NCI-H510A (cell line): ENCODE measurements at regions not wholly inside any gene's neighbourhood (a gene's known extent, or its start where the extent isn't known, plus 50 kb on each side); places are given as distances from the start of the nearest gene placed in this dataset.

ENCODE experiments used
- DNase-seq: peaks from one replicate; lab custom pipeline; 2025; lab: John Stamatoyannopoulos, UW

DNA sequence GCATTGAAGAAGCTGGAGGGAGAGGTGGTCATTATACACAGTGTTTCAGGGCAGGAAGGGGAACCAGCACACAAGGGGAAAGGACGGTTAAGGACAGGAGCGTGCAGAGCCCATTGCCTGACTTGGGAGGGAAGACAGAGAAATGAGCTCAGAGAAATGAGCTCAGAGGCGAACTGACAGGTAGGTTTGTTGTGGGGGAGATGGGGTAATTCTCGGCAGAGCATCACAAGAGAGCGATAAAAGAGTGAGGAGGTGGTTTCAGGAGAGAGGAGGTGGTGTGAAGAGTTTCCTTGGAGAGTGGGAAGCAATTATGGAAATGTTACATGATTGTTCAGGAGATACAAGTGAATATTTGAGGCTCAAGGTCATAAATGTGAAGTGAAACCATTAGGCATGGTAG, 61.0 kb downstream of the MRGPRX1 start:
- no peak for DNase-seq

DNA sequence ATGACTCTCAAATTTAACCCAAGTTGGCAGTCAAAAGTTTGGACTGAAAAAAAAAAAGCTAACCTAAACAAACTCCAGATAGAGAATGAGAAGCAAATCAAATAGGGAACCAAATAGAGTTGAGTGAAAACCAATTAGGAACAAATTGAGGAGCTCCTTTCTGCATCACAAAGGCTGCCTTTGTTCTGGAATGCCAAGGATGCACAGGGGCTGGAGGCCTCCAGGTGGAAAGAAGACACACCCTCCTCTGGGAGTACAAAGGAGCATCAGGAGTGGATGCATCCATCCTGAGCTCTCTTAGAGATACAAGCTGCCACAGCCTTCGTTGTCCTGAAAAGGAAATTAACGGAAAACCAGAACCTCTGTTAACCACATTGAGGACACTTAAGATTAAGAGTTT, 73.3 kb downstream of the MRGPRX1 start:
- no peak for DNase-seq

DNA sequence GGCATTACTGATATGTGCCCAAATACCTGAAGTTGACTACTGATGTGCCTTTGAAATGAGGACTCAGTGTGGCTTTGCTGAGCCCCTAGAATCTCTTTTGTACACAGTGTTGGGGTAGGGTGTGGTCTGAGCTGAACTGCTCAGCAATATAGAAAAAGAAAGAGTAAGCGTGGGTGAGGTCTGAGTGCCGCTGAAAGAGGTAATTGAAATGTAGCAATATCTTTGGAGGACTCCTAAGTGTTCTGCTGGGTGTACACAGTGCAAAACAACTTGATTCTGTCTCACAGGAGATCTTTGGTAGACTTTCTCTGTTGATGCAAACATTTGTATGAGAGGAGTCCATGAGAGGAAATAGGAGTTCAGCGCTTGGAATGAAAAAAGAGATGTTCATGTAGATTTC, 73.7 kb upstream of the PTPN5 start:
- DNase-seq, result no peak

DNA sequence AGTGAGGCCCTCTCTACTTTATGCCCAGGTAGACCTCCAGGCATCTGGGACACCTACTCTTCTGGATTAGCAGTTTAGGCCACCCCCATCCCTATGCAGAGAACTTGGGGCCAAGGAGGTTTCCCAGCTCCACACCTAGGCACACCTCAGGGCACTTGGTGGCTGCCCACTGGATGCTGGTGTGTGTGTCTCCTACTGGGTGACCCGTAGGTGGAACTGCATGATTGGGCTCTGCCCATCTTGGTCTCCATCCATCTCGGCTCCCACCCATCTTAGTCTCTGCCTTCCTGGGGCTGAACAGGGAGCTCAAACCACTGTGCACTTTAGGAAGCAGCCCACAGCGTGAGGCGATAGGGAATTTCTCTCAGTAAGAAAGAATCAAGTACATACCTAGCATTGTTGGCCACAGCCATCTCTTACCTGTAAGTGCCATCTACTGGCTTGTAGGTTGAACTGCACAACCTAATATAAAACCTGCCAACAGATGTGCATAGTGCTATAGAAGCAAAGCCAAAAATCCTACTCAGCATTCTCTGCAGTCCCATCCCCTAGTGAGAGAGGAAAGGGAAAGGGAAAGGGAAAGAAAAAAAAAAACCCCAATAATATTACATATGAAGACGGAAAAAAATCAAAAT, 61.6 kb upstream of the PTPN5 start:
- DNase-seq, result no peak

DNA sequence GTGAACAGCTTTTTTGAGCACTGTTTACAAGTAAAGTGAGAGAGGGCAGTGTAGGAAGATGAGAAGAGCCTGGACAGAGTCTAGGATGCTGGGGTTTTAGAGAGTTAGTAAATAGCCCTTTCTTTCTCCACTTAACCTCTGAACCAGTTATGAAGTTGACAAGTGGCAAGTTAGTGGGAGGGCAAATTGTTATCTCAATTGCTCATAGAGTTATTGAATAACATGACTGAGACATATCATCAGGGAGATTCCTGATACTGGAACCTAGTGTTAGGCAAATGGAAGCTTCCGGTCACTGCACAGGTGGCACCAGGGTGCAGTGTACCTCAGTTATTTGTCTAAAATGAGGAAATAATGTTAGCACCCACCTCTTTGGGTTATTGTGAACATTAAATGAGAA, 57.8 kb upstream of the PTPN5 start:
- DNase-seq, result no peak

DNA sequence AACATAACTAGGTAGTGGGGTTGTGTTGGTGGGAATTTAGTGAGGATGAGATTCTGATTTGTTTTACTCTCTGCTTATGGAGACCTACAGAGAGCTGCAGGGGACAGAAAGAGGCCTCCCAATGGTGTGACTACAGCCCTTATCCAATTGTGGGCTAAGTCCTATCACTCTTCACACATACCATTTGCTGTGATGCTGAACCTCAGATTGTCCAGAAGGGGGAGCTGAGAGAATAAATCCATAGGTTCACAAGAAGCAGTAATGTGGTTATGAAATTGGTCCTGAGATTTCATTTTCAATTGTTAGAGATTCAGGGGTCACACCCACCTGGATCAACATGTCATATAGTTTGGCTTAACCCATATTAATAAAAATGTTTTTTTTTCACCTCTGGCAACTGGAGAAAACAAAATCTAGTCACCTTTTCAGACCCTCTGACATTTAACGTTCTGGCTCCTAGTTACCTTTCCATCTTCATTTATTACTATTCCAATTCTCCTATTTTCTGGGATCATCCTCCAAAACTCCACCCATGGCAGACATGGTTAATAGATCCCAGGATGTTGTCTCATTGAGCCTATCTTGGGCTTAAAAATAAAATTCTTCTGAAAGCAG, 53.3 kb upstream of the PTPN5 start:
- peak; percentile 3 for DNase-seq
